Mammary epithelial cell (primary cell): ENCODE measurements at regions not wholly inside any gene's neighbourhood (a gene's known extent, or its start where the extent isn't known, plus 50 kb on each side); places are given as distances from the start of the nearest gene placed in this dataset.

Experiments used
- EZH2 ChIP-seq: IDR thresholded peaks from 2 replicates; pipeline ENCODE4 v1.6.1; 2012; ENCODE audit warnings: low read length, inconsistent platforms, borderline replicate concordance
- TF ChIP-seq, protein P1 (sequence below), 2 donors: IDR thresholded peaks in 1 of 2; conservative IDR thresholded peaks in 1 of 2; 2 replicates each; pipeline ENCODE4 v1.5.1; 2011 to 2012; ENCODE audit warnings: inconsistent platforms in 2 of 2, low read length in 2 of 2, mild to moderate bottlenecking in 2 of 2, control low read depth in 1 of 2, low read depth in 1 of 2; ENCODE audit not compliant: insufficient read depth in 1 of 2; ENCODE audit errors: extremely low read depth in 1 of 2

DNA sequence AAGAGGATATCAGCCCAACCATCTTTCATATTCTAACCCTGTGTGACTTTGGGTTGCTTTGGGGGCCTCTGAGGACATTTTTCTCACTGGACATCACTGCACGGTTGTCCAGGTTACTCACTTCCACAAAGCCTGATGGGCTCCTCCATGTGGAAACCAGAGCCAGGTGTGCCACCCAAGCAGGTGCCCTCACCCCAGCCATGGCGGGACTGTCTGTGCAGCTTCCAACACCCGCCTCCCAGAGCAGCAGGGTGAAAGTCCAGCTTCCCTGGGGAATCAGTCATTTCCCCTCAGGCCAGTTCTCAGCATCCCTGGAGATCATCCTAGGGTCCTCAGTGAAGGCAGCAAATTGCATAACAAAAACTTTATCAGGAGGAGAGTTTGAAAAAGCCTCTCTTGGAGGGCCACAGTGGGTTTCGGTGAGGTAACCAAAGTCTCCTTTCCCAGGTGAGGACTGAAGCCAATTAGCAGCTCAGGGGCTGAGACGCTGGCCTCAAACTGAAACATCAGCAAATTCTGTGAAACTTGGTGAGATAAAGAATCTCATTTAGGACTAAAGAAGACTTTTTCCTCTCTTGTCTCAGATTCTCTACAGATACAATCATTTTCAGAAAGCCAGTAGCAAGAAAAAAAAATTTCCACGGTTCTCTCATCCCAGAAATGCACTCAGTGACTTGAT lies 289.6 kb upstream of the CDH4 start:
- TF ChIP-seq, protein P1, sequence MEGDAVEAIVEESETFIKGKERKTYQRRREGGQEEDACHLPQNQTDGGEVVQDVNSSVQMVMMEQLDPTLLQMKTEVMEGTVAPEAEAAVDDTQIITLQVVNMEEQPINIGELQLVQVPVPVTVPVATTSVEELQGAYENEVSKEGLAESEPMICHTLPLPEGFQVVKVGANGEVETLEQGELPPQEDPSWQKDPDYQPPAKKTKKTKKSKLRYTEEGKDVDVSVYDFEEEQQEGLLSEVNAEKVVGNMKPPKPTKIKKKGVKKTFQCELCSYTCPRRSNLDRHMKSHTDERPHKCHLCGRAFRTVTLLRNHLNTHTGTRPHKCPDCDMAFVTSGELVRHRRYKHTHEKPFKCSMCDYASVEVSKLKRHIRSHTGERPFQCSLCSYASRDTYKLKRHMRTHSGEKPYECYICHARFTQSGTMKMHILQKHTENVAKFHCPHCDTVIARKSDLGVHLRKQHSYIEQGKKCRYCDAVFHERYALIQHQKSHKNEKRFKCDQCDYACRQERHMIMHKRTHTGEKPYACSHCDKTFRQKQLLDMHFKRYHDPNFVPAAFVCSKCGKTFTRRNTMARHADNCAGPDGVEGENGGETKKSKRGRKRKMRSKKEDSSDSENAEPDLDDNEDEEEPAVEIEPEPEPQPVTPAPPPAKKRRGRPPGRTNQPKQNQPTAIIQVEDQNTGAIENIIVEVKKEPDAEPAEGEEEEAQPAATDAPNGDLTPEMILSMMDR (conservative IDR thresholded peaks at IDR 0.05 in 1 of 2, IDR thresholded peaks at IDR 0.05 in 1 of 2; ENCODE audit: extremely low read depth in 1 of 2, insufficient read depth in 1 of 2, low read depth in 1 of 2, low read length in 2 of 2) = no peak
- TF ChIP-seq EZH2 = no peak
